Transverse colon (tissue), 4 donors: ENCODE measurements at regions not wholly inside any gene's neighbourhood (a gene's known extent, or its start where the extent isn't known, plus 50 kb on each side); places are given as distances from the start of the nearest gene placed in this dataset.

Experiments used
- POLR2A ChIP-seq: fragments of 450-650 bp; IDR thresholded peaks from one replicate; pipeline ENCODE4 v1.6.1; 2016; ENCODE audit warnings: antibody characterized with exemption, mild to moderate bottlenecking, moderate library complexity
- POLR2AphosphoS5 ChIP-seq, 3 donors: sonication (generic); formaldehyde crosslinking; IDR thresholded peaks; one replicate each; pipeline ENCODE4 v1.6.1; 2016; ENCODE audit warnings: antibody characterized with exemption in 3 of 3
- TF ChIP-seq, protein P1 (sequence below), 5 experiments: fragments of 200-600 bp in 3 of 5; fragments of 450-650 bp in 2 of 5; sonication (generic) in 3 of 5; IDR thresholded peaks; 1 replicate in 2 of 5; 2 replicates in 3 of 5; pipeline ENCODE4 v1.5.1; 2016 to 2017; ENCODE audit warnings: antibody characterized with exemption in 5 of 5, inconsistent platforms in 3 of 5, mild to moderate bottlenecking in 2 of 5, moderate library complexity in 1 of 5

DNA sequence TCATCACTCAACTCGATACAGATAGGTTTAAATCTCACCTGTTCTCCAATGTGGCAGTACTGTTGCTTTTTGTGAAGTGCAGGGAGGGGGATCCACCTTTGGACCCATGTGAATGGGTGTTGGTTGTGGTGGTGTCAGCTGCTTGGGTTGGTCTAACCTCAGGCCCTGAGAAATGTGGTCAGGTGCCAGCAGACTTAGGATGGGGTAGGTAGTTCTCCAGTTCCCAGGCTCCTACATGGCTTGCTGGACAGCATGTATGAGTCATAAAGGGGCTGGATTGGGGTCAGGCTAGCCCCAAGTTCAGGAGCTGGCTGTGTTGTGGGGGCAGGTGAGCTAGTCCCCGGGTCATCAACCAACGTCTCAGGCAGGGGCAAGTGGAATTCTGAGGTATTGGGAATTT lies 472.6 kb upstream of the CNTNAP2 start:
- TF ChIP-seq POLR2A (no peak), POLR2AphosphoS5 (IDR thresholded peaks at IDR 0.05) (no peak)
- TF ChIP-seq, protein P1, sequence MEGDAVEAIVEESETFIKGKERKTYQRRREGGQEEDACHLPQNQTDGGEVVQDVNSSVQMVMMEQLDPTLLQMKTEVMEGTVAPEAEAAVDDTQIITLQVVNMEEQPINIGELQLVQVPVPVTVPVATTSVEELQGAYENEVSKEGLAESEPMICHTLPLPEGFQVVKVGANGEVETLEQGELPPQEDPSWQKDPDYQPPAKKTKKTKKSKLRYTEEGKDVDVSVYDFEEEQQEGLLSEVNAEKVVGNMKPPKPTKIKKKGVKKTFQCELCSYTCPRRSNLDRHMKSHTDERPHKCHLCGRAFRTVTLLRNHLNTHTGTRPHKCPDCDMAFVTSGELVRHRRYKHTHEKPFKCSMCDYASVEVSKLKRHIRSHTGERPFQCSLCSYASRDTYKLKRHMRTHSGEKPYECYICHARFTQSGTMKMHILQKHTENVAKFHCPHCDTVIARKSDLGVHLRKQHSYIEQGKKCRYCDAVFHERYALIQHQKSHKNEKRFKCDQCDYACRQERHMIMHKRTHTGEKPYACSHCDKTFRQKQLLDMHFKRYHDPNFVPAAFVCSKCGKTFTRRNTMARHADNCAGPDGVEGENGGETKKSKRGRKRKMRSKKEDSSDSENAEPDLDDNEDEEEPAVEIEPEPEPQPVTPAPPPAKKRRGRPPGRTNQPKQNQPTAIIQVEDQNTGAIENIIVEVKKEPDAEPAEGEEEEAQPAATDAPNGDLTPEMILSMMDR (IDR thresholded peaks at IDR 0.05) = no peak
